ENCODE measurements at regions not wholly inside any gene's neighbourhood (a gene's known extent, or its start where the extent isn't known, plus 50 kb on each side); places are given as distances from the start of the nearest gene placed in this dataset.

- Histone ChIP-seq H3K27me3 (ENCODE audit: control insufficient read depth in 3 of 3, insufficient read depth in 3 of 3, low read depth in 1 of 3, low read length in 3 of 3) (no peaks in the 10 kb centered on the region), H2BK12ac (ENCODE audit: low read length) (no peak overlapping the region), H2AK5ac (ENCODE audit: low read depth, low read length) (no peak overlapping the region), H4K8ac (ENCODE audit: low read depth, low read length) (no peak overlapping the region), H3K36me3 (replicated peaks in 1 of 2; ENCODE audit: control insufficient read depth in 2 of 2, insufficient read depth in 2 of 2, low read length in 2 of 2) (peaks cover 0 to 2% of the 10 kb centered on the region in 2 donors), H3K27ac (replicated peaks; ENCODE audit: low read length) (peak overlapping the region; percentile 60), H3K4ac (ENCODE audit: low read length) (no peak overlapping the region), H3K4me1 (ENCODE audit: control insufficient read depth in 2 of 2, insufficient read depth in 1 of 2, low read depth in 1 of 2, low read length in 2 of 2) (peaks cover 6 to 10% of the 10 kb centered on the region in 2 donors), H3K18ac (ENCODE audit: low read length) (peak overlapping the region; percentile 24), H3K9me3 (replicated peaks in 1 of 2; ENCODE audit: control insufficient read depth in 2 of 2, insufficient read depth in 1 of 2, low read depth in 1 of 2, low read length in 2 of 2) (no peaks in the 10 kb centered on the region), H3K79me1 (ENCODE audit: low read depth, low read length) (no peaks in the 10 kb centered on the region), H3K9ac (ENCODE audit: low read depth, low read length, poor library complexity) (no peak overlapping the region), H2BK5ac (ENCODE audit: low read length) (no peak overlapping the region), H2AFZ (ENCODE audit: low read length) (peak overlapping the region; percentile 67), H2BK15ac (ENCODE audit: low read length) (no peak overlapping the region), H3K23ac (ENCODE audit: low read depth, low read length, poor library complexity) (no peak overlapping the region), H4K91ac (ENCODE audit: low read depth, low read length, poor library complexity) (no peak overlapping the region), H3K4me2 (ENCODE audit: insufficient read depth, low read length, poor library complexity, severe bottlenecking) (no peak overlapping the region), H3K4me3 (ENCODE audit: low read length in 2 of 2) (no peak overlapping the region), H2BK120ac (ENCODE audit: low read depth, low read length) (no peak overlapping the region), H3K14ac (ENCODE audit: low read length) (no peak overlapping the region)
- peak; percentile 54 for DNase-seq (ENCODE audit: low spot score)
- no CpG with 5 or more reads among the region's 7 CpGs for WGBS, 2 donors (ENCODE audit: extremely low coverage in 2 of 2, insufficient read length in 2 of 2, insufficient replicate concordance in 1 of 2)
These were observed 143.5 kb downstream of the MIAT start for GRCh38 chr22:26800858-26801257.

- Histone ChIP-seq H3K27ac (replicated peaks; ENCODE audit: low read length) (no peak overlapping the region), H3K4me2 (ENCODE audit: insufficient read depth, low read length, poor library complexity, severe bottlenecking) (no peak overlapping the region), H3K27me3 (ENCODE audit: control insufficient read depth in 3 of 3, insufficient read depth in 3 of 3, low read depth in 1 of 3, low read length in 3 of 3) (no peaks in the 10 kb centered on the region), H3K18ac (ENCODE audit: low read length) (no peak overlapping the region), H3K36me3 (replicated peaks in 1 of 2; ENCODE audit: control insufficient read depth in 2 of 2, insufficient read depth in 2 of 2, low read length in 2 of 2) (peaks cover 0 to 2% of the 10 kb centered on the region in 2 donors), H4K91ac (ENCODE audit: low read depth, low read length, poor library complexity) (no peak overlapping the region), H2BK12ac (ENCODE audit: low read length) (no peak overlapping the region), H3K4me1 (ENCODE audit: control insufficient read depth in 2 of 2, insufficient read depth in 1 of 2, low read depth in 1 of 2, low read length in 2 of 2) (peaks cover 6 to 10% of the 10 kb centered on the region in 2 donors), H2AFZ (ENCODE audit: low read length) (no peak overlapping the region), H3K9me3 (replicated peaks in 1 of 2; ENCODE audit: control insufficient read depth in 2 of 2, insufficient read depth in 1 of 2, low read depth in 1 of 2, low read length in 2 of 2) (no peaks in the 10 kb centered on the region), H3K23ac (ENCODE audit: low read depth, low read length, poor library complexity) (no peak overlapping the region), H2BK15ac (ENCODE audit: low read length) (no peak overlapping the region), H2BK120ac (ENCODE audit: low read depth, low read length) (no peak overlapping the region), H3K79me1 (ENCODE audit: low read depth, low read length) (no peaks in the 10 kb centered on the region), H3K4me3 (ENCODE audit: low read length in 2 of 2) (no peak overlapping the region), H4K8ac (ENCODE audit: low read depth, low read length) (no peak overlapping the region), H2BK5ac (ENCODE audit: low read length) (no peak overlapping the region), H3K4ac (ENCODE audit: low read length) (no peak overlapping the region), H3K14ac (ENCODE audit: low read length) (no peak overlapping the region), H3K9ac (ENCODE audit: low read depth, low read length, poor library complexity) (no peak overlapping the region), H2AK5ac (ENCODE audit: low read depth, low read length) (no peak overlapping the region)
- no peak for DNase-seq (ENCODE audit: low spot score)
- no CpG with 5 or more reads among the region's 1 CpG for WGBS, 2 donors (ENCODE audit: extremely low coverage in 2 of 2, insufficient read length in 2 of 2, insufficient replicate concordance in 1 of 2)
These were observed 144.1 kb downstream of the MIAT start for GRCh38 chr22:26801449-26801848.

- Histone ChIP-seq H2BK5ac (ENCODE audit: low read length) (no peak overlapping the region), H4K91ac (ENCODE audit: low read depth, low read length, poor library complexity) (no peak overlapping the region), H2AK5ac (ENCODE audit: low read depth, low read length) (no peak overlapping the region), H2BK12ac (ENCODE audit: low read length) (no peak overlapping the region), H3K23ac (ENCODE audit: low read depth, low read length, poor library complexity) (no peak overlapping the region), H2BK15ac (ENCODE audit: low read length) (no peak overlapping the region), H2AFZ (ENCODE audit: low read length) (no peak overlapping the region), H3K79me1 (ENCODE audit: low read depth, low read length) (no peaks in the 10 kb centered on the region), H3K4me2 (ENCODE audit: insufficient read depth, low read length, poor library complexity, severe bottlenecking) (no peak overlapping the region), H3K36me3 (replicated peaks in 1 of 2; ENCODE audit: control insufficient read depth in 2 of 2, insufficient read depth in 2 of 2, low read length in 2 of 2) (no peaks in the 10 kb centered on the region), H3K9ac (ENCODE audit: low read depth, low read length, poor library complexity) (no peak overlapping the region), H3K27me3 (ENCODE audit: control insufficient read depth in 3 of 3, insufficient read depth in 3 of 3, low read depth in 1 of 3, low read length in 3 of 3) (no peaks in the 10 kb centered on the region), H2BK120ac (ENCODE audit: low read depth, low read length) (no peak overlapping the region), H3K9me3 (replicated peaks in 1 of 2; ENCODE audit: control insufficient read depth in 2 of 2, insufficient read depth in 1 of 2, low read depth in 1 of 2, low read length in 2 of 2) (no peaks in the 10 kb centered on the region), H3K4me3 (ENCODE audit: low read length in 2 of 2) (no peak overlapping the region), H3K18ac (ENCODE audit: low read length) (no peak overlapping the region), H3K27ac (replicated peaks; ENCODE audit: low read length) (no peak overlapping the region), H3K4me1 (ENCODE audit: control insufficient read depth in 2 of 2, insufficient read depth in 1 of 2, low read depth in 1 of 2, low read length in 2 of 2) (peaks cover 6 to 8% of the 10 kb centered on the region in 2 donors), H3K14ac (ENCODE audit: low read length) (no peak overlapping the region), H4K8ac (ENCODE audit: low read depth, low read length) (no peak overlapping the region), H3K4ac (ENCODE audit: low read length) (no peak overlapping the region)
- no peak for DNase-seq (ENCODE audit: low spot score)
- WGBS, 2 donors (ENCODE audit: extremely low coverage in 2 of 2, insufficient read length in 2 of 2, insufficient replicate concordance in 1 of 2): no CpG with 5 or more reads among the region's 4 CpGs
These were observed 146.9 kb downstream of the MIAT start for GRCh38 chr22:26804315-26804714.

- Histone ChIP-seq H3K9me3 (replicated peaks in 1 of 2; ENCODE audit: control insufficient read depth in 2 of 2, insufficient read depth in 1 of 2, low read depth in 1 of 2, low read length in 2 of 2) (no peaks in the 10 kb centered on the region), H3K27me3 (ENCODE audit: control insufficient read depth in 3 of 3, insufficient read depth in 3 of 3, low read depth in 1 of 3, low read length in 3 of 3) (no peaks in the 10 kb centered on the region), H2BK120ac (ENCODE audit: low read depth, low read length) (no peak overlapping the region), H3K14ac (ENCODE audit: low read length) (no peak overlapping the region), H3K9ac (ENCODE audit: low read depth, low read length, poor library complexity) (no peak overlapping the region), H3K79me1 (ENCODE audit: low read depth, low read length) (no peaks in the 10 kb centered on the region), H3K4me2 (ENCODE audit: insufficient read depth, low read length, poor library complexity, severe bottlenecking) (no peak overlapping the region), H3K18ac (ENCODE audit: low read length) (no peak overlapping the region), H3K4ac (ENCODE audit: low read length) (no peak overlapping the region), H2AK5ac (ENCODE audit: low read depth, low read length) (no peak overlapping the region), H4K91ac (ENCODE audit: low read depth, low read length, poor library complexity) (no peak overlapping the region), H4K8ac (ENCODE audit: low read depth, low read length) (no peak overlapping the region), H2BK12ac (ENCODE audit: low read length) (no peak overlapping the region), H3K36me3 (replicated peaks in 1 of 2; ENCODE audit: control insufficient read depth in 2 of 2, insufficient read depth in 2 of 2, low read length in 2 of 2) (no peaks in the 10 kb centered on the region), H3K4me1 (ENCODE audit: control insufficient read depth in 2 of 2, insufficient read depth in 1 of 2, low read depth in 1 of 2, low read length in 2 of 2) (peaks cover 6 to 7% of the 10 kb centered on the region in 2 donors), H3K27ac (replicated peaks; ENCODE audit: low read length) (no peak overlapping the region), H2AFZ (ENCODE audit: low read length) (no peak overlapping the region), H3K4me3 (ENCODE audit: low read length in 2 of 2) (no peak overlapping the region), H2BK15ac (ENCODE audit: low read length) (no peak overlapping the region), H2BK5ac (ENCODE audit: low read length) (no peak overlapping the region), H3K23ac (ENCODE audit: low read depth, low read length, poor library complexity) (no peak overlapping the region)
- no CpG with 5 or more reads among the region's 12 CpGs for WGBS, 2 donors (ENCODE audit: extremely low coverage in 2 of 2, insufficient read length in 2 of 2, insufficient replicate concordance in 1 of 2)
- no peak for DNase-seq (ENCODE audit: low spot score)
These were observed 147.6 kb downstream of the MIAT start for GRCh38 chr22:26804911-26805539.

All from neuronal stem cell (in vitro differentiated cells).